BLaER1 treated with 17β-estradiol and CSF1 and Interleukin-3, amounts not matched to agents 10 nM and 100 nM (cell line): ENCODE measurements at regions not wholly inside any gene's neighbourhood (a gene's known extent, or its start where the extent isn't known, plus 50 kb on each side); places are given as distances from the start of the nearest gene placed in this dataset.
A peak's percentile ranks its signal among the peaks of the same experiment; 100 is the strongest.

ENCODE experiments used
- H3K27ac ChIP-seq, 11 experiments: shearing (Covaris generic); formaldehyde crosslinking; 2 replicates each; pipeline ENCODE4 v1.8.1; 2022
- H3K27me3 ChIP-seq, 11 experiments: shearing (Covaris generic); formaldehyde crosslinking; 2 replicates each; pipeline ENCODE4 v1.8.1; 2022
- H3K36me3 ChIP-seq, 11 experiments: shearing (Covaris generic); formaldehyde crosslinking; 2 replicates each; pipeline ENCODE4 v1.8.1; 2022
- H3K4me1 ChIP-seq, 10 experiments: shearing (Covaris generic); formaldehyde crosslinking; 2 replicates each; pipeline ENCODE4 v1.8.1; 2022
- H3K4me2 ChIP-seq, 11 experiments: shearing (Covaris generic); formaldehyde crosslinking; 2 replicates each; pipeline ENCODE4 v1.8.1; 2022
- H3K4me3 ChIP-seq, 10 experiments: shearing (Covaris generic); formaldehyde crosslinking; 2 replicates each; pipeline ENCODE4 v1.8.1; 2022
- H3K9ac ChIP-seq, 11 experiments: shearing (Covaris generic); formaldehyde crosslinking; 2 replicates each; pipeline ENCODE4 v1.8.1; 2022
- H3K9me3 ChIP-seq, 11 experiments: shearing (Covaris generic); formaldehyde crosslinking; replicated peaks in 1 of 11; 2 replicates each; pipeline ENCODE4 v1.8.1; 2022
- H4K20me1 ChIP-seq, 11 experiments: shearing (Covaris generic); formaldehyde crosslinking; 2 replicates each; pipeline ENCODE4 v1.8.1; 2022
- Cebpa-rat ChIP-seq, 11 experiments: shearing (Covaris generic); IDR thresholded peaks; 2 replicates each; pipeline ENCODE4 v1.8.1; 2022

DNA sequence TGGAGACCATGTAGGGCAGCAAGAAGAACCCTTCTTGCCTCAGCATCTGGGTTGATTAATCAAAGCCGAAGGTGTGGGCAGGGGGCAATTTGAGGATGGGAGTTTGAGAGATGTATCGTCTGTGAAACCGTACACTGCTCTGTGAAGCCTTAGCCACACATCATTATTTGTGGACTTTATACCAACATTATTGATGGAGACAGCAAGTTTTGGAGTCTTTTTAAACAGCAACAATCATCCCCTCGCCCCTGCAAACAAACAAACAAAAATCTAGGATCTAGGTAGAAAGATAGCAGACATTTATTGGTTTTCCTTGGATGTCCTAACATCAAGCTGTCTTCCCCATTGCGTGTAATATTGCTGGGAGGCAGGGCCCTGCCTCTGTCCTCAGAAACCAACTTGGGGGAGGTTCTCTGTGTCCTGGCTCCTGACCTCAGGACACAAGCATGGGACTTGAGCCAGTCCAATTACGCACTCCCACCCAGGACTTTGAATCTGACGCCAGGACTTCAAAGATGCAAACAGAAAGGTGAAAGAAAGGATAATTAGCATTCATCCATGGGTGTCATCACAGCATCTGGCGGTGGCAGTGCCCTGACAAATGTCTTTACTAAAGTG is 61.6 kb upstream of the PLET1 start:
- no peak for TF ChIP-seq Cebpa-rat (IDR thresholded peaks at IDR 0.05)
- Histone ChIP-seq H3K27me3 (no peaks in the 10 kb centered on the region), H3K4me3 (no peak overlapping the region), H3K4me1 (peaks cover 0 to 13% (median 9%) of the 10 kb centered on the region in 10 experiments; a peak in 16 of 20 replicates), H3K4me2 (peak overlapping the region in 9 of 11 experiments; percentile 18 to 60 (median 34); a peak in 13 of 22 replicates), H3K36me3 (no peaks in the 10 kb centered on the region), H3K9me3 (peaks cover 0 to 5% (median 0%) of the 10 kb centered on the region in 11 experiments; a peak in 2 of 22 replicates), H4K20me1 (no peaks in the 10 kb centered on the region), H3K9ac (no peak overlapping the region), H3K27ac (no peak overlapping the region)

GRCh38 chr11:112334381-112334780 is 73.7 kb upstream of the PLET1 start:
- Histone ChIP-seq H4K20me1 (no peaks in the 10 kb centered on the region; a peak in 1 of 22 replicates), H3K4me3 (no peak overlapping the region), H3K27ac (0 out of 22 replicates have a peak overlapping the region, but pooled peaks of 1 of the 11 experiments have one; percentile 1), H3K27me3 (no peaks in the 10 kb centered on the region), H3K9me3 (no peaks in the 10 kb centered on the region), H3K4me2 (peak overlapping the region; percentile 26 to 74 (median 53)), H3K9ac (no peak overlapping the region), H3K4me1 (peaks cover 8 to 19% (median 10%) of the 10 kb centered on the region in 10 experiments), H3K36me3 (no peaks in the 10 kb centered on the region)
- TF ChIP-seq Cebpa-rat (IDR thresholded peaks at IDR 0.05), result no peak

DNA sequence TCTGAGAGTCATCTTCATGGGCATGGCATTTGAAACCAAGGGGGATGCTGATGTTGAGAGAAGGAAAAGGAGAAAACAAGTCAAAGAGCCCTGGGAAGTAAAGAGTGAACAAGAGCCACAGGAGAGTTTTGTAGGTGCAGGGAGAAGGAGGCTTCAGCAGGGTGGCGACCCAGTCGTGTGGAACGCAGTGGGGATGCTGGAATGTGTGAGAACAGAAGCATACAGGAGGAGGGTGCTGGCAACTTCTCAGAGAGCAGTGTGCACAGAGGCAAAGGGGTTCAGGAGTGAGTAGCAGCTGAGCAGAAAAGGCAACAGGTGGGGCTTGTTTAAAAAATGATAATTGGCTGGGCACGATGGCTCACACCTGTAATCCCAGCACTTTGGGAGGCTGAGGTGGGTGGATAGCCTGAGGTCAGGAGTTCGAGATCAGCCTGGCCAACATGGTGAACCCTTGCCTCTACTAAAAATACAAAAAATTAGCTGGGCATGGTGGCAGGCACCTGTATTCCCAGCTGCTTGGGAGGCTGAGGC is 75.8 kb upstream of the PLET1 start:
- Histone ChIP-seq H4K20me1 (no peaks in the 10 kb centered on the region; a peak in 1 of 22 replicates), H3K9ac (no peak overlapping the region), H3K36me3 (no peaks in the 10 kb centered on the region), H3K4me1 (peaks cover 8 to 19% (median 10%) of the 10 kb centered on the region in 10 experiments), H3K4me3 (no peak overlapping the region), H3K27me3 (no peaks in the 10 kb centered on the region), H3K9me3 (no peaks in the 10 kb centered on the region), H3K4me2 (no peak overlapping the region), H3K27ac (no peak overlapping the region)
- no peak for TF ChIP-seq Cebpa-rat (IDR thresholded peaks at IDR 0.05)

DNA sequence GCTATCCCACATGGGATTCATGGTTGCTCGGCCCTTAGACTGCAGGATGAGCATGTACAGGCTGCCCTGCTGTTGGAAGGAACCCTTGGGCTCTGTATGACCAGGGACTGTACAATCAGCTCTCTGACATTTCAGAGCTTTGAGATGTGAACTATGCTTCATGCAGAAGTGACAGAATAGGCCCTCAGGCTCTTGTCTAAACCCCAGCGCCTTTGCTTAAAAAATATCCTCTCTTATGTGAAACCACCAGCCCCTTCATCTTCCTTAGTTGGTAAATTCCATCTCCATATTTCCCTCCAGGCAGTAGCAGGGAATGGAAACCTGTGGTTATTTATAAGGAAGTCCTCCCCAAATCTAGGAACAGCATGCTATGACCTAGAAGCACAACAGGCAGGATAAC is 78.9 kb upstream of the PLET1 start:
- Histone ChIP-seq H3K9ac (no peak overlapping the region), H3K9me3 (no peaks in the 10 kb centered on the region), H3K4me3 (no peak overlapping the region), H3K27me3 (no peaks in the 10 kb centered on the region), H3K27ac (no peak overlapping the region), H3K4me2 (no peak overlapping the region), H4K20me1 (no peaks in the 10 kb centered on the region; a peak in 1 of 22 replicates), H3K36me3 (no peaks in the 10 kb centered on the region), H3K4me1 (peaks cover 6 to 15% (median 14%) of the 10 kb centered on the region in 10 experiments)
- TF ChIP-seq Cebpa-rat (IDR thresholded peaks at IDR 0.05), result no peak

- Histone ChIP-seq H3K9ac (no peak overlapping the region), H3K9me3 (no peaks in the 10 kb centered on the region), H3K36me3 (no peaks in the 10 kb centered on the region), H3K27ac (no peak overlapping the region), H3K27me3 (no peaks in the 10 kb centered on the region), H3K4me3 (no peak overlapping the region), H4K20me1 (no peaks in the 10 kb centered on the region; a peak in 1 of 22 replicates), H3K4me2 (peak overlapping the region in 9 of 11 experiments; percentile 10 to 64 (median 51); a peak in 13 of 22 replicates), H3K4me1 (peaks cover 0 to 33% (median 27%) of the 10 kb centered on the region in 10 experiments; a peak in 15 of 20 replicates)
- no peak for TF ChIP-seq Cebpa-rat (IDR thresholded peaks at IDR 0.05)
These were observed 82.8 kb upstream of the PLET1 start for GRCh38 chr11:112343368-112344039.

DNA sequence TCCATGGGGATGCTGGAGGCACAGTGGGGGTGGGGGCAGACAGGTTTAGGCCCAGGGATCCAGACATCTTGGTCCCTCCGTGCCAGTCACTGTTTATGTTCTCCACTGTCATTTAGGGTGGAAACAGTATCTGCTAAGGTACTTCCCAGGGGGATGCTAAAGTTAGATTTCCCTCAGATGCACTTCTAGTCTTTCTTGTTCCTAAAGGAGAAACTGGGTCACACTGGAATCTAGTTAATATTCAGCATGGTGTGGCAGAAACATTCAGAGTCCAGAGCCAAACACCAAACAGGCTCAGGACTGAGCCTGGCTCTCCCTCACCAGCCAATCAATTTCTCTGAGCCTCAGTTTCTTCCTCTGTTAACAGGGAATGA is 83.4 kb upstream of the PLET1 start:
- TF ChIP-seq Cebpa-rat (IDR thresholded peaks at IDR 0.05), result no peak
- H4K20me1 ChIP-seq, result no peaks in the 10 kb centered on the region; a peak in 1 of 22 replicates
- H3K27ac ChIP-seq, result no peak overlapping the region
- peaks cover 0 to 33% (median 27%) of the 10 kb centered on the region in 10 experiments; a peak in 15 of 20 replicates for H3K4me1 ChIP-seq
- no peaks in the 10 kb centered on the region for H3K9me3 ChIP-seq
- no peak overlapping the region for H3K9ac ChIP-seq
- no peak overlapping the region for H3K4me3 ChIP-seq
- peak overlapping the region in 9 of 11 experiments; percentile 10 to 64 (median 51); a peak in 16 of 22 replicates for H3K4me2 ChIP-seq
- H3K36me3 ChIP-seq, result no peaks in the 10 kb centered on the region
- no peaks in the 10 kb centered on the region for H3K27me3 ChIP-seq

GRCh38 chr11:112345166-112345565 is 84.5 kb upstream of the PLET1 start:
- H3K4me3 ChIP-seq, result no peak overlapping the region
- H3K9ac ChIP-seq, result no peak overlapping the region
- no peaks in the 10 kb centered on the region for H3K36me3 ChIP-seq
- H3K4me1 ChIP-seq, result peaks cover 0 to 33% (median 27%) of the 10 kb centered on the region in 10 experiments; a peak in 15 of 20 replicates
- H3K27me3 ChIP-seq, result no peaks in the 10 kb centered on the region
- no peak overlapping the region for H3K27ac ChIP-seq
- peak overlapping the region in 6 of 11 experiments; percentile 41 to 64 (median 54); a peak in 11 of 22 replicates for H3K4me2 ChIP-seq
- no peaks in the 10 kb centered on the region for H4K20me1 ChIP-seq
- TF ChIP-seq Cebpa-rat (IDR thresholded peaks at IDR 0.05), result no peak
- H3K9me3 ChIP-seq, result no peaks in the 10 kb centered on the region

DNA sequence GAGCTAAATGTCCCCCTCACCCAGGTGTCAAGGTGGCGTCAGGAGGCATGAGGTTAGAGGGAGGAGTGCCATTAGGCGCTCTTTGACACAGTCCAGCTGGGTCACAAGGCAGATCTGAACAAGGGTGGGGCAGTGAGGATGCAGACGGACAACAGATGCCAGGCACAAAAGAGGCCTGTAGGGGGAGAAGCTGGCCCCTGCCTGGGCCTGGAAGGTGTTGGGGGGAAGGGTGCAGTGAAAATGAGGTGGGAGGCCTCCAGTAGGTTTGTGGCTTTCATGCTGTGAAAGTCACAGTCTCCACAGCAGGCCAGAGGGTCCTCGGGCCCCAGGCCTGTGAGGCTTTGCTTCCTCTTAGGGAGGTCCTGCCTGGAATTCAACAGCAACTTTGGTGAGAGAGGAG is 85.0 kb upstream of the PLET1 start:
- no peaks in the 10 kb centered on the region for H3K36me3 ChIP-seq
- H3K9ac ChIP-seq, result no peak overlapping the region
- H3K4me3 ChIP-seq, result no peak overlapping the region
- peak overlapping the region in 8 of 11 experiments; percentile 8 to 64 (median 50); a peak in 13 of 22 replicates for H3K4me2 ChIP-seq
- no peaks in the 10 kb centered on the region for H4K20me1 ChIP-seq
- peaks cover 0 to 33% (median 27%) of the 10 kb centered on the region in 10 experiments; a peak in 15 of 20 replicates for H3K4me1 ChIP-seq
- no peaks in the 10 kb centered on the region for H3K9me3 ChIP-seq
- H3K27me3 ChIP-seq, result no peaks in the 10 kb centered on the region
- TF ChIP-seq Cebpa-rat (IDR thresholded peaks at IDR 0.05), result no peak
- H3K27ac ChIP-seq, result 0 out of 22 replicates have a peak overlapping the region, but pooled peaks of 1 of the 11 experiments have one; percentile 9

- peaks cover 0 to 4% (median 0%) of the 10 kb centered on the region in 11 experiments; a peak in 1 of 22 replicates for H3K9me3 ChIP-seq
- no peak overlapping the region for H3K9ac ChIP-seq
- H4K20me1 ChIP-seq, result no peaks in the 10 kb centered on the region
- H3K4me3 ChIP-seq, result no peak overlapping the region
- peak overlapping the region in 3 of 11 experiments; percentile 15 to 64 (median 63); a peak in 3 of 22 replicates for H3K4me2 ChIP-seq
- no peak for TF ChIP-seq Cebpa-rat (IDR thresholded peaks at IDR 0.05)
- no peaks in the 10 kb centered on the region for H3K27me3 ChIP-seq
- no peak overlapping the region for H3K27ac ChIP-seq
- H3K4me1 ChIP-seq, result peaks cover 0 to 33% (median 27%) of the 10 kb centered on the region in 10 experiments; a peak in 15 of 20 replicates
- no peaks in the 10 kb centered on the region for H3K36me3 ChIP-seq
These were observed 85.9 kb upstream of the PLET1 start for GRCh38 chr11:112346586-112346985.
